G401.6 (cell line): ENCODE measurements at regions not wholly inside any gene's neighbourhood (a gene's known extent, or its start where the extent isn't known, plus 50 kb on each side); places are given as distances from the start of the nearest gene placed in this dataset.

Experiments
- FAIRE-seq: peaks from 2 replicates; lab custom pipeline; 2012; peaks lifted over from hg19 to GRCh38; lab: Jason Lieb, UNC

DNA sequence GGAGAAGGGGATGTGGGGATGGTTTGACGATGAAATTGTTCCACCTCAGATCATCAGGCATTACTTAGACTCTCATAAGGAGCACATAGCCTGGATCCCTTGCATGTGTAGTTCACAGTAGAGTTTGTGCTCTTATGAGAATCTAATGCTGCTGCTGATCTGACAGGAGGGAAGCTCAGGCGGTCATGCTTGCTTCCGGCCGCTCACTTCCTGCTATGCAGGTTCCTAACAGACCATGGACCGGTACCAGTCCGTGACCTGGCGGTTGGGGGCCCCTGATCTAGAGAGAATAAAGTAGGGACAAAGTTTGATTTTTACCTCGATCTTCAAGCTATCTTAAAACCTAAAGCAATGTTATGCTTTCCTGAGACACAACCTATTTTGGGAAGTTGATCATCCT lies 373.8 kb upstream of the ARGLU1 start:
- FAIRE-seq: no peak

DNA sequence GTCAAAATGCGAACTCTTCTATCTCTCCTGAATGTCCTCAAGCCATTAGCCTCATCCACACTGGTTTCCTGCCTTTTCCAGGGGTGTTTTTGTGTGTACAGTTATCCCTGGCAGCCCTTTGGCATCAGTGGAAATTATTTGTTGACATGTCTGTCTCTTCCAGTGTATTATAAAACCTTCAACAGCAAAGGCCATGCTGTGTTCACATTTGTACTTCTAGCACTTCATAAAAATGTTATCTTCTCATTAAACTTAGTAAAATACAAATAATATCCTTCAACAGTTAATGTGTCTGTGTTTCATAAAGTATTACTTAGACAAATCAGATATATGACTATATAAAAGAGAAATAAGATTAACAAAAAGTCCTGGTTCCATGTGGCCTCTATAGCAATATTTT lies 359.5 kb upstream of the ARGLU1 start:
- FAIRE-seq: no peak

DNA sequence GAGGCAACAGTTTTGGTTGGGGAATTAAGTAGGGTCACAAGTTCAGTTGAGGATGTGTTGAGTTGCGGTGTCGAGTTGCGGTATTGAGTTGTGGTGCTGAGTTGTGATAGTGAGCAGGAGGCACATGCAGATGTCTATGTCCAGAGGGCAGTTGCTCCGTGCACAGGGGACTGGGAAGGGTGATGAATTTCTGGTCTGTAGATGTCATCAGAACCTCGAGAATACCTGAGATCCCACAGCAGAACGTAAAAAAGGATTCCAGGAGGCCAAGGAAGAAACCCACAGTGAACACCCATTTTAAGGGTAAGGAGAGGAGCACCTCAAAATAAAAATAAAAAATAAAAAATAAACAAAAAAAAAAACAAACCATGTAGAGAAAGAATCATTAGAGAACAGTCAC lies 354.4 kb upstream of the ARGLU1 start:
- no peak for FAIRE-seq

DNA sequence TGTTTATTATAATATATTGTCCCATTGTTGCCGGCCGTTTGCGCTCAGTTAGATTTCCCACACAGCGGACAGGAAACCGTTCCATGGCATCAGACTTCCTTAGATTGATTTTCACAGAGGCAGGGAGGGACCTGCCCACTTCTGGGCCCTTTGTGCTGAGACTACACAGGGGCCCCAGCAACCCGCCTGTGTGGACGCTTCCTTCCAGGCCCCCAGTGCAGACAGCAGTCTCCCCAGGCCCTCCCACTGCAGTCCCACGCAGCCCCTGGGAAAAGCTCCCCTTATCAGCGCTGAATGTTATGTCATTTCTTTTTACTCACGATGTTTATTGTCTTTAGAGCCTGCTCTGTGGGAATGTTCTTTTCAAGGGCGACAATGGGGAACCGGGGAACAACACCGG lies 351.7 kb upstream of the ARGLU1 start:
- FAIRE-seq: no peak

DNA sequence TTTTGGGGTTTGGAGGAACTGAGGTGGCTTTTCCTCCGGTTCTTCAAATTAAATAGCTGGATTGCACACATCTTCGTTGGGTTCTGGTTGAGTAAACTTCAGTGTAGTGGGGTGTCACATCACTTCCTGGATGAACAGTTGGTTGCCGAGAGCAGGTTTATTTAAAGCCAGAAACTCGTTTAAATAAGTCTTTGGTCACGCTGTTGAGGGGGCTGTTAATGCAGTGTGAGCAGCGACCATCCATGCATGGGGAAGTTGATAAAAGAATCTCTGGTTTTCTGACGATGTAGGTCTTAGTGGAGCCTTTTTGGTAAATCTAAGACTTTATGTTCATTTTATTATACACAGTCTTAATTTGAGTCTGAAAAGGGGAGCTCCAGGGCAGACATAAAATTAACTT lies 351.2 kb upstream of the ARGLU1 start:
- no peak for FAIRE-seq

DNA sequence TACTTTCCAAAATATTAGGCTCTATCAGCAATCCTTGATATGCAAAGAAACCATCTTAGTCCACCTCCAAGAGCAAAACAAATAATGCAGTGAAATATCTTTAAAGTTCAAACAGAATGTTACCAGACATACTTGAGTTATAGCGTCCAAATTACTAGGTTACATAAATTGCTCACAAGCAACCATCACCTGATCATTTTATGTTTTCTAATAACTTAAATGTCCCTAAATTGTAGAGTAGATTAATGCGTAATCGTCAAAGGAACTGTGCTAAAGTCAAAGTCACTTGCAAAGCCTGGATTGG lies 350.6 kb upstream of the ARGLU1 start:
- no peak for FAIRE-seq

DNA sequence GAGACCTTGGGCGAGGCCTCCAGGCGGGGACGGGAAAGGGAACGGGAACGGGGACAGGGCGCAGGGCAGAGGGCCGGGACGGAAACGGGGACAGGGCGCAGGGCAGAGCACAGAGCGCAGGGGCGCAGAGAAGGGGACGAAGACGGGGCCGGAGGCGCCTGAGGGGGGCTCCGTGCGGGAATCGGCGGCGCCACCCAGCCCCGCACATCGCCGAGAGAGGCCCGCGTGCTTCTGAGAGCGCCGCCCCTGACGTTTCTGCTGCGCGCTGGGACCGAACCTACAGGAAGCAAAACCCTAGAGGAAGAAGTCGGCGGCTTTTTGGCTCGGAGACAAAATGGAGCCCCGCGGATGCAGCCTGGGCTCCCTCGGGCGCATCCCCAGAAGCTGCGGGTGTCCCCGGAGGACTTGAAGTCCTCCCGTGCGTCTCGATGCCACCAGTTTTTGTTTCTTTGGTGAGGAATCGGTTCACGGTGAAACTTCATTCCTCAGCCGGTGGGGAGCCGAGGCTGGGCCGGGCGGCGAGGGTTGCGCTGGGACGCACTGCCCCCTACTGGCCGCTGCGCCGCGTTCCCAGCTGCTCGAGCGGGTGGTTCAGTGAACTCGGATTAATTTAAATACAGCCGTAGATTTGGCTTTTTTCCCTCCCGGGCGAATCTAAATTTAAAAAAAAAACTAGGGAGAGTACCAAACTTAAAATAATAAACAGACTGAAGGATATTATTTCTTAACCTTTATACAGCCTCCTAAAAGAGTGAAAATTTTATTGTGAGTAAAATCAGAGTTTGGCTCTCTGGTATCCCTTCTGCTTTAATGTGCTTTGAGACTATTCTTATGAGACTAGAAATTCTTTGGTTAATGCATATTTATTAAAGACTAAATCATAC lies 350.0 kb upstream of the ARGLU1 start:
- peak; percentile 8 for FAIRE-seq

DNA sequence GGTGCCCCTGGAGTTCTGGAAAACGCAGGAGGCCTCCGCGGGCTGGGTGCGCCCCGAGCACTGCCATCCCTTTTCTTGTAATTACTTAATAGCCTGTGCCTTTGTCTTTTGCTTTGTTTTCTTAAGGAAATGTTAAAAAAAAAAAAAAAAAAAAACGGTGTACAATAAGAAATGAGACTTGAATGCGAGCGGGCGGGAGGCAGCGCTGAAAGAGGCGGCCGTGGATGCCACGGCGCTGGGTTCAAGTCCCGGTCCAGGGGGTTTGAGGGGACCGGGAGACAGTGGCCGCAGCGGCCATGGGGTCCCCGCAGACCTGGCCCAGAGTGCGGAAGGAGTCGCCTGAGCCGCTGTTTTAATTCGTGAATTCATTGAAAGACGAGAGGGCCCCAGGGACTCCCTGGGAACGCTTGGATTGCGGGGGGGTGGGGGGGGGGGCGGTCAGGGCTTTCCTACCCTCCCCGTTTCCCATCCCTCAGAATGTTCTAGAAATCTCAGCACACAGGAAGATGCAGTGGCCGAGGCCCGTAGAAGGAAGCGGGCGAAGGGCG lies 349.2 kb upstream of the ARGLU1 start:
- FAIRE-seq: no peak

DNA sequence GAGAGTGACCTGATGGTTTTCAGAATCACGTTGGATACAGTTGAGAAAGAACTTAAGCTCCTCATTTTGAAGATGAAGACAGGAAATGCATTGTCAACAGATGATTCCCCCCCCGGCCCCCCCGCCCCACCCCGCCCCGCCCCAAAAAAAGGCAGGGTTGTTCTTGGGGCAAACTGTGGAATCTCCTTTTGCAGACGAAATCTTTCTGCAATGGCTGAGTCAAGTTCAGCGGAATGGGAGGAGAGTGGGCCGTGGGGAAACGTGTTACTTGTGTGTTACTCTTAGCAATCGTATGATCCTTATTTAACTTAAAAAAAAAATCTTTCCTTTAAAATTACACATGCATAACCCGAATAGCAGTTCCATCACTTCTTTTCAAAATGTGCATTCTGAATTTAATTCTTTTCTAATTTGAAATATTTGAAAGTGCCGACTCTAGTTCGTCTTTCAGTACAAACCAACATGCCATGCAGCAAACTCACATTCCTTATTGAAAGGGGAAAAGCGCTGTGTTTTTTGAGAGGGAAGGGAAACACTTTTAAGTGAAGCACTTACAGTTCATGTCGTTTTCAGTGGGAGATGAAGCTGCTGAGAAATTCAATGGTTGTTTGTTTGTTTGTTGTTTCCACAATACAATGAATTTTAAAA lies 348.5 kb upstream of the ARGLU1 start:
- FAIRE-seq: no peak

DNA sequence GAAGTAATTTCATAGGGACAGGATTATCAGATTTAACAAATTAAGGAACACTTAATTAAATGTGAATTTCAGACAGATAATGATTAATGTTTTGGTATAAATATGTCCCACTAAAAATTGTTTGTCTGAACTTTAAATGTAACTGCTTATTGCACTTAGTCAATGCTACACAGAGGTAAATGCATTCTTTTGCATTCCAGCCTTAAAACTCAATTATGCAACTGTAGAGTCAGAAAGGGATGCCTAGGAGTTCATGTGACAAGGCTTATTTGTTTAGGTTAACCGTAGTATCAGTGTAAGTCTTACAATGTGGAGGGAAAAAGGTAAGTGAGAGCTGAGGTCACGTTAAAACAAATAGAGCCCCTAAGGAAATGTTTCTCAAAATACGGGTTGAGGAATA lies 347.2 kb upstream of the ARGLU1 start:
- FAIRE-seq: no peak

DNA sequence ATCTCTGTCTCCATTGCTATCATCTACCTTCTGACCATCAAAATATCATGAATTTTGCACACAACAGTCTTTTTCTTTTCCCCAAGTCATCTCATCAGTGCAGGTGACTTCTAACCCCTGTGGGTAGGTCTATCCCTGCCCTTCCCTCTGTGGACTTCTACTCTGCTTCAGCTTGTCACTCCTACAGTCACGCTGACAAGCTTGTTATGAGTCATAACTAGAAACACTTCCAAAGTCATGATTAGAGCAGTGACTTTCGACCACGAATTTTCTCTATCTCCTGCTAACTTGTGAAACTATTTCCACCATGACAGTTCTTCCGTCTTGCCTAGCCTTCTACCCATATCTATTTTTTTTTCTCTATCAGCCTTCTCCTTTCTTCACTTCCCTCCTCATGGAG lies 343.7 kb upstream of the ARGLU1 start:
- no peak for FAIRE-seq

DNA sequence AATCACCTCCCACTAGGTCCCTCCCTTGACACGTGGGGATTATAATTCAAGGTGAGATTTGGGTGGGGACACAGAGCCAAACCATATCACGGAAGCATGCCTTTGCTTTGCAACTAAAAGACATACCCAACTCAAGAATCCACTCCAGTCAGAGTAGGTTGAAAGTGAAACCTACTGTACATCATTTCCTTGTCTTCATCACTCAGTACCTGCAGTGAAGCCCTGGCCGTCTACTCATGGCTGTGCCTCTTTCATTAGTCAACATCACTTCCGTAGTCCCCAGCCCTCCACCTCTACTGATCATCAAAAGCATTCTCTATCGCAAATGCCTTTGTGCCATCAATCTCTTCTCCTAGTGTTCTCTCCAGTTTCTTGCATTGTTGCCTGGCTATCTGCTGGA lies 343.1 kb upstream of the ARGLU1 start:
- no peak for FAIRE-seq

DNA sequence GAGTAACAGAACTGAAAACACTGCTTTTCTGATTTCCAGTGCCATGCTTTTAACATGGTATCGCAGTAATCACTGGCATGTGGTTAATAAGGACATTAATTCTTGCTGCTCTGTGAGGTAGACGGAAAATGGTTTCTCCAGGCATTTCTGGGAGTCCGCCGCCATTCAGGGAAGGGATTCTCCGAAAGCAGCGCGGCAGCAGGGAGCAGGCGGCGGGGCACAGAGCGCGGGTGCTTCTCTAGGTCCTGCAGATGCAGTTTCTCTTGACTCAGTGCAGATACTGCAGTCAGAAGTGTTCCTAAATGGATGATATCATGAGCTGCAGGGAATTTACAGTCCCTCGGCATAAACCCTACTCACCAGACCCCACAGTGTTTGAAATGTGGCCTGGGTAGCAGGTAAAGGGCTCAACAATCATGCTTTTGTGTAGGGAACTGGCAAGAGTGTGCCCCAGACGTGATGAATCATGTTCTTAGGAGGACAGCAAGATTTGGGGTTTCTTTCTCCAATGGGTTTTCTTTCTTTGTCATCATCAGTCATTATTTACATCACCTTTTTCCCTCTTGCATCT lies 338.6 kb upstream of the ARGLU1 start:
- FAIRE-seq: no peak

DNA sequence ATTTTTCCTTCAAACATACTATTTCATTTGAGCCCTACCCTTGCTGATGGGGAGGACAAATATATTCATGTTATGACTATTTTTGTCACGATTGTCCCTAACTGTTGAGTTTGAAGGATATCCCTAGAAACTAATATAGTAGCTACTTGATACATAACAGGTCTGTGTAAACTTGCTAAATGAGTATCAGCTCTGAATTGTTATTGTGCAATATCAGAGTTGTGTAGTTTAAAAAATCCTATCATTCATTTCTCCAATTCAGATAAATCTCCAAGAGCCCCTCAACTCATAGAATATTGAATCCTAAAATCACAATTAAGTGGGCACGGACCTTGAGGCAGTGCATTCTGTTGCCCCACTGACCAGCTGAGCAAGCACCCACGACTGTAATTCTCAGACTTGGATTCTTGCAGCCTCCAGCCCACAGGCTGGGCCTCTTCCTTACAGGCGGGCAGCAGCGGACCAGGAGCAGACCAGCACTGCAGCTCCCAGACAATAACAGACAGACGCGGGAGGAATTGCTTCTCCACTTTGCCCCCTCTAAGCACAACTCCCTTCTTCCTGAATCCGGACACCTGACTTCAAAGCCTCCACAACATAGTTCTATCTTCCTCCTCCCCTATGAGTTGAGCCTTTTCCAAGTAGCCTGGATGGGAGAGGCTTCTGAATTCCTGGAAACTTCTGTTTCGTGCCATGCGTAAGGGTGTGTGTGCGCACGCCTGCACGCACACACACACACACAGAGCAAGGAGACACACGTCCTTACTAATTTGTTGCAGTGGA lies 337.6 kb upstream of the ARGLU1 start:
- FAIRE-seq: no peak

DNA sequence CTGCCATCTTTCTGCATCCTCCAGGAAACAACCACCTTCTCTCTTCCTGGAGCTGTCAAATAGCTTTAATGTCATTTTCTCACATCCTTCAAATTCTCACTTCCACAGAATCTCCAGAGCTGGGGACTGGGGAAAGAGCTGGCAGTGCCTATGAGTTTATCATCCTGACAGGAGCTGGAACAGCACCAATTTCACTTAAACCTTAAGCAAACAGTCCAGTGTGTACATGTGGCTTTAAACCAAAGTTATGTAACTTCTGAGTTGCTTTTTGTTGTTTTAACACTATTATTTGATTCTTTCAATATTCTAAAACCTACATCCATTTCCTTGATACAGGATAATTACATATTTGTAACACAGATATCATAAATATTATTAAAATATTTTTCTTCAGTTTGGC lies 331.5 kb upstream of the ARGLU1 start:
- FAIRE-seq: no peak

DNA sequence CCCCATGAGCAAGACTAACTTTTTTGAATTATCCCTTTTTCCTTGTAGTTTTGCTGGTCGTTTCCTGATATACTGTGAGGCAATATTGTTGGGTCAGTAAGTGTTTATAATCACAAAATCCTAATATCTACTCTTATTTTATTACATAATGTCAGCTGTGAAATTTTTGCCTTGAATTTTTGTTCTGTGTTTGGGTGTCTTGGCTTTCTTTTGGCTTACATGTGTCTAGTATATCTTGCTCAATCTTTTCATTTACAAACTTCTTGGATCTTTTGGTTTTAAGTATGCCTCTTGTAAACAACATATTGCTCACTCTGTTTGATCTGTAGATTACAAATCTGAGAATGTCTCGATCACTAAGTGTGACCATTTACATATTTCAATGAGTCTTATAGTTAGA lies 330.3 kb upstream of the ARGLU1 start:
- no peak for FAIRE-seq

DNA sequence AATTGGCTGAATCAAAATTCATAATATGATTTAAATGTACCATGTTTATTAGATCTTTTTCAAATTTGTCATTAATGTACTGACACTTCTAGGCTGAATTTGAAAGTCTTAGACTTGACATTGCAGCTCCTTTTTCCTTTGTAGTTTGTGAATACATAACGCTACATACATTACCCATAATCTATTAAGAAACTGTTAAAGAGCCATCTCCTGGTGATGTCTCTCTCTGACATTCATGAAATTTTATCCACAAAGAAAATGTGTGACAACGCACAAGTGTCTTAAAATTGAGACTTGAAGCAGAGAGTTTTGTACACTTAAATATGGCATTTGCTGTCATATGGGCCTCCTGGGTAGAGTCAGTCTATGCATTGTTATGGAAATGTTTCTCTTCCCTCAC lies 320.2 kb upstream of the ARGLU1 start:
- no peak for FAIRE-seq

DNA sequence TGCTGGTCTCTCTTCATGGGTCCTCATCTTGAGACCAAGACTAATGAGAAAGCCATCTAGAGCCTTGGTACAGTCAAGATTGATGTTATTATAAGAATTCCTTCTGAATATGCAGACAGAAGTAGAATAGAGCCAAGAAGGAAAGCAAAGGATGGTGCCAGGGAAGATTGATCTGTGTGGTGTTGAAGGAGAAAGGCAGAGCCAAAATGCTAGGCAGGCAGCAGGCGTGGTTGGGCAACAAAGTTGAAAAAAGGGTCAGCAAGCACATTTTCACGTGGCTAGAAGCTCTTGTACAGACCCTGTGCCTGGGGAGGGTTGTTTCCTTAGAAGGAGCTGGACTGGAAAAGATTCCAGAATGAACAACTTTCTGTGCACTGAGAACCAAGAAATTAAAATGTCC lies 319.7 kb upstream of the ARGLU1 start:
- FAIRE-seq: no peak

DNA sequence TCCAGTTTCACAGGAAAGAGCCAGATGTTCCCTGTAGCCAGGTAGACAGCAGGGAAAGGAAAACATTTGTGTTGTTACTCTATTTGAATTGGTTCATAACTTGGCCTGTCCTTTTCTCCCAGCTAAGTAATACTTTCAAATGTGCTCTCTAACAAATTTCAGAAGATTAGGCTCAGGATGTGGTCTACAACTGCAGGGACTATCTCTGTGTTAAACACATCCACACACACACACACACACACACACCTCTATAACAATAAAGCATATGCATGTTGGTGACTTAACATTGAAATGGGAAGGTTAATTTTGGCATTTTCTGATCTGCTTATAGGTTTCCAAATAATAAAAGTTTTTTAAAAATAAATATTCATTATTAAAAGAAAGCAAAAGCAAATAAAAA lies 316.0 kb upstream of the ARGLU1 start:
- no peak for FAIRE-seq

DNA sequence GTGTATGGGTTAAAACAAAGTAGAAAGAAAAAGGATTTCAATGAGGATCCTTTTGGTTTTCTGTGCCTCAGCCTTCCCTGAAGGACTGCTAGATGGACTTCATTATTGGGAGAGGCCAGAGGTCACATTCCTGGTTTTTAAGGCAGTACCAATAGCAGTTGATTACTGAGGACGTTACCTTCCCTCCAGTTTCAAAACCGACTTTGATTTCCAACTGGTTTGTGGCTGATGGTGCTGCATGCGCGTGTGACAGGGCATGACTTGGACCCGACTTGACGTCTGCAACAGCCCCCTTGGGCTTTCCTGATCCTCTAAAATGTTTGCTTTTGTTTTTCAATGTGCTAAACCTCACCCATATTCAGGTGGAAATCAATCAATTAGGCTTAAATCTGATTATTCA lies 314.3 kb upstream of the ARGLU1 start:
- no peak for FAIRE-seq

DNA sequence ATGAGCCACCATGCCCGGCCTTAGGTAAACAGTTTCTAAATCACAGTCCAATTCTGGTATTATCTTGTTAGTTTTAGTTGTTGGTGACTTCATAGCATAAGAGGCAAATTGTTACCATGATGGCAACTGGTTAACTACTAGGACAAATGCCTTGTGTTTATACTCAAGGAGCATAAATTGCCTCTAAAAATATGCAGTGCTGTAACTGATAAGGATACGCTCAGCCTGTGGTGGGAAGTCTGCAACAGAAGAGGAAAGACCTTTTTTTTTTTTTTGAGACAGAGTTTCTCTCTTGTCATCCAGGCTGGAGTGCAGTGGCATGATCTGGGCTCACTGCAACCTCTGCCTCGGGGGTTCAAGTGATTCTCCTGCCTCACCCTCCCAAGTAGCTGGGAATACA lies 311.9 kb upstream of the ARGLU1 start:
- FAIRE-seq: no peak

DNA sequence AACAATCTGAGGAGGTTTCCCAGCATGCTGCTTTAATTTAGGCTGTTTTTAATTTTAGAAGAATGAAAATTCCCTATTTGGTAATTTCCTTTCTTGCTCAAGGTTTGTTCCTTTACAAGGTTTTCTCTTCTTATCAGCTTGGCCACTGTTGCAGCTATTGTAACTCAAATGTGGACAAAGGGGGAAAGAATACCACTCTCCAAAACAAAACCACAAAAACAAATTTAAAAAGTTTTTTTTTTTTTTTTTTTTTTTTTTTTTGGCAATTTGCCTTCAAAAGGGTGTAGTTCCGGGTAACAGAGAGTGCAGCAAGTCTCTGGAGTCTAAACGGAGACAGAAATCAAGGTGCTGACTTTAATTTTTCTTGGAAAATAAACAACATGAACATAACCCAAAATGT lies 306.4 kb upstream of the ARGLU1 start:
- FAIRE-seq: no peak

DNA sequence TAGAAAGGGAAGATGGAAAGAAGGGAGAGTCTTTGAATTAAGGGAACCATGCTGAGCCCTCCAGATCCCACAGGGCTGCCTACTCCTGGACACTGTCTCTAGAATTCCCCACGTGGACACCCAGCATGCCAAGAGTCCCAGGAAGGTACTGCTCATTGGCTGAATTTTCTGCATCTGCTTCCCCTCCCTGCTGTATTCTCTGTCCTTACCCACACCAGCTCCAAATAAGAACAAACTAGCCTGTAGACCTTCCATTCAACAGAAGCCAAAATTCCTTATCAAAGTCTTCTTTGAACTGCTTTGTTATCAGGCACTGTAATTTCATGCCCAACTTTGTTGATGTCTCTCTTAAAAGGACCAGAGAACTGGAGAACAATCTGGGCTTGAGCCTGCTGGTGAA lies 305.9 kb upstream of the ARGLU1 start:
- FAIRE-seq: no peak
